PC-9 (cell line): ENCODE measurements at regions not wholly inside any gene's neighbourhood (a gene's known extent, or its start where the extent isn't known, plus 50 kb on each side); places are given as distances from the start of the nearest gene placed in this dataset.
"Not testable (repeated sequence)": the region's sequence is repeated elsewhere in the genome, so short reads cannot be mapped to it uniquely, and the experiment has no call there.

Experiments used
- BruUV-seq: library from RNA; stranded (reverse); fragments of 400-500 nt; replicated peaks from 2 replicates; lab custom pipeline; 2021; lab: Mats Ljungman, UMichigan
- CTCF ChIA-PET: fragments of 300-600 bp; sonication (Branson Sonifier 250); formaldehyde crosslinking; loops from one replicate; lab custom pipeline; 2022; ENCODE audit warnings: antibody characterized with exemption; lab: Charles Lee
- POLR2A ChIA-PET: fragments of 300-600 bp; sonication (Branson Sonifier 250); formaldehyde crosslinking; loops from one replicate; lab custom pipeline; 2022; ENCODE audit warnings: antibody characterized with exemption; ENCODE audit not compliant: unreplicated experiment; lab: Charles Lee
- DNase-seq, 2 experiments: peaks; one replicate each; pipeline versions ENCODE4 v3.0.0 to v3.0.0-alpha.2; 2015 to 2022; ENCODE audit warnings: mixed read lengths in 1 of 2
- H2AFZ ChIP-seq: fragments of 200-600 bp; sonication (generic); 2 replicates; pipeline ENCODE4 v1.8.1; 2017; ENCODE audit warnings: antibody characterized with exemption
- H3F3A ChIP-seq: fragments of 200-600 bp; sonication (generic); 2 replicates; pipeline ENCODE4 v1.8.1; 2017; ENCODE audit warnings: antibody characterized with exemption, mild to moderate bottlenecking, low read depth; ENCODE audit not compliant: insufficient read depth
- H3K27ac ChIP-seq: fragments of 200-600 bp; sonication (generic); 2 replicates; pipeline ENCODE4 v1.6.1; 2016; ENCODE audit warnings: mixed run types
- H3K27me3 ChIP-seq: fragments of 200-600 bp; sonication (generic); 2 replicates; pipeline ENCODE4 v1.6.1; 2016; ENCODE audit warnings: low read depth, mixed run types; ENCODE audit not compliant: insufficient read depth
- H3K36me3 ChIP-seq: fragments of 200-600 bp; sonication (generic); 2 replicates; pipeline ENCODE4 v1.6.1; 2016; ENCODE audit warnings: low read depth, mixed run types
- H3K4me1 ChIP-seq: fragments of 200-600 bp; sonication (generic); replicated peaks from 2 replicates; pipeline ENCODE4 v1.6.1; 2016; ENCODE audit warnings: mixed run types; ENCODE audit not compliant: insufficient read depth
- H3K4me2 ChIP-seq: fragments of 200-600 bp; sonication (generic); 2 replicates; pipeline ENCODE4 v1.6.1; 2017; ENCODE audit warnings: mixed run types
- H3K4me3 ChIP-seq: fragments of 200-600 bp; sonication (generic); 2 replicates; pipeline ENCODE4 v1.6.1; 2016; ENCODE audit warnings: mixed run types
- H3K79me2 ChIP-seq: fragments of 200-600 bp; sonication (generic); 2 replicates; pipeline ENCODE4 v1.6.1; 2017; ENCODE audit warnings: low read depth, mixed run types
- H3K9me2 ChIP-seq: fragments of 200-600 bp; sonication (generic); 2 replicates; pipeline ENCODE4 v1.8.1; 2017; ENCODE audit warnings: mild to moderate bottlenecking; ENCODE audit not compliant: insufficient read depth
- H3K9me3 ChIP-seq: fragments of 200-600 bp; sonication (generic); 2 replicates; pipeline ENCODE4 v1.8.1; 2016; ENCODE audit warnings: low read depth; ENCODE audit not compliant: insufficient read depth
- H4K20me1 ChIP-seq: fragments of 200-600 bp; sonication (generic); 2 replicates; pipeline ENCODE4 v1.8.1; 2017; ENCODE audit not compliant: insufficient read depth
- EZH2 ChIP-seq: fragments of 200-600 bp; sonication (generic); IDR thresholded peaks from 2 replicates; pipeline ENCODE4 v1.8.0; 2017; ENCODE audit warnings: antibody characterized with exemption, low read depth
- intact Hi-C: fragments of 100-400 bp; cut with micrococcal nuclease; formaldehyde crosslinking; loops from one replicate; pipeline ENCODE4 v1.10.0; 2022; ENCODE audit not compliant: unreplicated experiment
- TF ChIP-seq, protein P1 (sequence below): fragments of 200-600 bp; sonication (generic); conservative IDR thresholded peaks from 2 replicates; pipeline ENCODE4 v1.6.1; 2017; ENCODE audit warnings: mixed run types, antibody characterized with exemption, mild to moderate bottlenecking, moderate library complexity

DNA sequence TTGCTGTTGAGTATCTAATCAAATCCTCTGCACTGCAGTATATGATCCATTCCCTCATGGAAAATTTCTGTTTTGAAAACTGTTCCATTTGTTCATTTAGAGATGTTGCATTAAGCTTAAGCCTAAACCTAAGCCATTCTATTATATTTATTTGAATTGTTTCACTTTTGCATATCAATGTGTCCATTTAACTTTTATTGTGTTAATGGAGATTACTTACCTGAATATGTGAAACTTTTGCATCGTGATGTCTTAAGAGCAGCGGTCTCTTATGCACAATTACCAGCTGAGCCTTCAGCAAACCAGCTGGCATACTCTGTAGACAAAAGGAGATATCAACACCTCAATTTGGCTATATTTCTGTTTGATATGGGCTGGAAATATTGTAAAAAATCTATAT, 922.5 kb upstream of the FBXO33 start:
- no TSS peak for BruUV-seq
- no peaks in the 10 kb centered on the region for H3K9me2 ChIP-seq
- no peaks in the 10 kb centered on the region for H3K4me1 ChIP-seq
- ChIA-PET POLR2A (no interaction called here), CTCF (no interaction called here)
- H3K4me3 ChIP-seq, result no peak overlapping the region
- H3K27me3 ChIP-seq, result no peaks in the 10 kb centered on the region
- TF ChIP-seq, protein P1, sequence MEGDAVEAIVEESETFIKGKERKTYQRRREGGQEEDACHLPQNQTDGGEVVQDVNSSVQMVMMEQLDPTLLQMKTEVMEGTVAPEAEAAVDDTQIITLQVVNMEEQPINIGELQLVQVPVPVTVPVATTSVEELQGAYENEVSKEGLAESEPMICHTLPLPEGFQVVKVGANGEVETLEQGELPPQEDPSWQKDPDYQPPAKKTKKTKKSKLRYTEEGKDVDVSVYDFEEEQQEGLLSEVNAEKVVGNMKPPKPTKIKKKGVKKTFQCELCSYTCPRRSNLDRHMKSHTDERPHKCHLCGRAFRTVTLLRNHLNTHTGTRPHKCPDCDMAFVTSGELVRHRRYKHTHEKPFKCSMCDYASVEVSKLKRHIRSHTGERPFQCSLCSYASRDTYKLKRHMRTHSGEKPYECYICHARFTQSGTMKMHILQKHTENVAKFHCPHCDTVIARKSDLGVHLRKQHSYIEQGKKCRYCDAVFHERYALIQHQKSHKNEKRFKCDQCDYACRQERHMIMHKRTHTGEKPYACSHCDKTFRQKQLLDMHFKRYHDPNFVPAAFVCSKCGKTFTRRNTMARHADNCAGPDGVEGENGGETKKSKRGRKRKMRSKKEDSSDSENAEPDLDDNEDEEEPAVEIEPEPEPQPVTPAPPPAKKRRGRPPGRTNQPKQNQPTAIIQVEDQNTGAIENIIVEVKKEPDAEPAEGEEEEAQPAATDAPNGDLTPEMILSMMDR, result no peak
- TF ChIP-seq EZH2, result no peak
- H2AFZ ChIP-seq, result no peak overlapping the region
- H3K9me3 ChIP-seq, result no peaks in the 10 kb centered on the region
- no peaks in the 10 kb centered on the region for H3F3A ChIP-seq
- no peak overlapping the region for H3K27ac ChIP-seq
- no peak for DNase-seq
- H4K20me1 ChIP-seq, result no peaks in the 10 kb centered on the region
- intact Hi-C loops, result no loop called here
- no peaks in the 10 kb centered on the region for H3K79me2 ChIP-seq
- no peaks in the 10 kb centered on the region for H3K36me3 ChIP-seq
- no peak overlapping the region for H3K4me2 ChIP-seq

DNA sequence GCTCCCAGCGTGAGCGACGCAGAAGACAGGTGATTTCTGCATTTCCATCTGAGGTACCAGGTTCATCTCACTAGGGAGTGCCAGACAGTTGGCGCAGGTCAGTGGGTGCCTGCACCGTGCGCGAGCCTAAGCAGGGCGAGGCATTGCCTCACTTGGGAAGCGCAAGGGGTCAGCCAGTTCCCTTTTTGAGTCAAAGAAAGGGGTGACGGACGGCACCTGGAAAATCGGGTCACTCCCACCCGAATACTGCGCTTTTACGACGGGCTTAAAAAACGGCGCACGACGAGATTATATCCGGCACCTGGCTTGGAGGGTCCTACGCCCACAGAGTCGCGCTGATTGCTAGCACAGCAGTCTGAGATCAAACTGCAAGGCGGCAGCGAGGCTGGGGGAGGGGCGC, 915.9 kb upstream of the FBXO33 start:
- H3K4me2 ChIP-seq, H2AFZ ChIP-seq, H3K4me3 ChIP-seq, H3K9me3 ChIP-seq, H3K27me3 ChIP-seq, H4K20me1 ChIP-seq, H3K36me3 ChIP-seq, BruUV-seq, DNase-seq, POLR2A ChIA-PET, H3K4me1 ChIP-seq, H3F3A ChIP-seq, CTCF ChIA-PET, intact Hi-C loops, H3K79me2 ChIP-seq, H3K9me2 ChIP-seq, H3K27ac ChIP-seq: not testable (repeated sequence)

DNA sequence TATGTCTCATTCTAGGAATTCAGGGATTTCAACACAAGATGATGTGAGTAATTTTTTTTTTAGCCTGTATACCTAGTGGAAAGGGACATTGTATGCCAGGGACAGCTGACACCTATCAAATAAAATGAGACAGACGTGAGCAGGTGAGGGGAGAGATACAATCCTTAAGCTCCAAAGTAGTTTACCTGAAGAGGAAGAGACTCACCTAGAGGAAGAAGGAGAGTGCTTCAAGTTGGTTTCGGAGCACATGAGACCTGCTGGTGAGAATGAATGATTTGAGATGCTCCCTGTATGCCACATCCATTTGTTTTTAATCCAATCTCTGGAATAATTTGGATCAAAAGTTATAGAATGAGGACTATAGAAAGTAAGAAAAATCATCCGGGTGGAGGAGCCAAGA, 915.4 kb upstream of the FBXO33 start:
- intact Hi-C loops, result no loop called here
- H3K9me3 ChIP-seq, result no peaks in the 10 kb centered on the region
- CTCF ChIA-PET, result no interaction called here
- no peaks in the 10 kb centered on the region for H3K36me3 ChIP-seq
- no peak overlapping the region for H3K4me3 ChIP-seq
- H3K4me2 ChIP-seq, result no peak overlapping the region
- H3K27me3 ChIP-seq, result no peaks in the 10 kb centered on the region
- no peaks in the 10 kb centered on the region for H3K4me1 ChIP-seq
- no peak for TF ChIP-seq EZH2
- TF ChIP-seq, protein P1, result no peak
- DNase-seq, result no peak
- BruUV-seq, result no TSS peak
- no peaks in the 10 kb centered on the region for H3K9me2 ChIP-seq
- POLR2A ChIA-PET, result no interaction called here
- H3K79me2 ChIP-seq, result no peaks in the 10 kb centered on the region
- H3K27ac ChIP-seq, result no peak overlapping the region
- H3F3A ChIP-seq, result no peaks in the 10 kb centered on the region
- no peaks in the 10 kb centered on the region for H4K20me1 ChIP-seq
- no peak overlapping the region for H2AFZ ChIP-seq

DNA sequence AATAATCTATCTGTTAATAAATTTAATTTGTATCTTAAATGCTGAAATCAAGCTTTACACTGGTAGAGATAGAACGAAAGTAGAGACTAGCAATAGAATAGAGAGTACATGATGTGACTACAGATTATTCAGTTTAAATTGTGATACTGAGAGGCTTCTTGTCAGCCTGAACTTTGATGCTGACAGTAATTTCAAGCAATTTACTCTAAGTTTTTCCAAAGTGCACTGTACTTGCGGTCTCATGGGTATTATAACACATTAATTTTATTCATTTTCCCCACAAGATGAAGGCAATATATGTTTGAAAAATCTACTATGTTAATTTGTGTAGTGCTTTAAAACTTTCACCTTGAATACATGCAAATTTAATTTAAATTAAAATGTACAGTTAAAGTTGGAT, 914.0 kb upstream of the FBXO33 start:
- H3K4me2 ChIP-seq, result no peak overlapping the region
- BruUV-seq, result no TSS peak
- TF ChIP-seq, protein P1, result no peak
- no peak for TF ChIP-seq EZH2
- H3F3A ChIP-seq, result no peaks in the 10 kb centered on the region
- no peak overlapping the region for H3K27ac ChIP-seq
- H2AFZ ChIP-seq, result no peak overlapping the region
- H3K4me3 ChIP-seq, result no peak overlapping the region
- no peaks in the 10 kb centered on the region for H3K4me1 ChIP-seq
- intact Hi-C loops, result no loop called here
- H3K79me2 ChIP-seq, result no peaks in the 10 kb centered on the region
- no peaks in the 10 kb centered on the region for H3K9me2 ChIP-seq
- POLR2A ChIA-PET, result no interaction called here
- H4K20me1 ChIP-seq, result no peaks in the 10 kb centered on the region
- no peaks in the 10 kb centered on the region for H3K9me3 ChIP-seq
- DNase-seq, result no peak
- no peaks in the 10 kb centered on the region for H3K36me3 ChIP-seq
- no peaks in the 10 kb centered on the region for H3K27me3 ChIP-seq
- CTCF ChIA-PET, result no interaction called here
